DND-41 (cell line): ENCODE measurements at regions not wholly inside any gene's neighbourhood (a gene's known extent, or its start where the extent isn't known, plus 50 kb on each side); places are given as distances from the start of the nearest gene placed in this dataset.

Experiments used
- CTCF ChIP-seq: IDR thresholded peaks from 2 replicates; pipeline ENCODE4 v1.5.1; 2012; ENCODE audit warnings: borderline replicate concordance, low read length, moderate library complexity, mild to moderate bottlenecking; ENCODE audit not compliant: poor library complexity, severe bottlenecking; ENCODE audit errors: extremely low read depth
- EZH2 ChIP-seq: IDR thresholded peaks from 3 replicates; pipeline ENCODE4 v1.6.1; 2012; ENCODE audit warnings: borderline replicate concordance, low read depth, mild to moderate bottlenecking, moderate library complexity, low read length, inconsistent platforms; ENCODE audit not compliant: severe bottlenecking

DNA sequence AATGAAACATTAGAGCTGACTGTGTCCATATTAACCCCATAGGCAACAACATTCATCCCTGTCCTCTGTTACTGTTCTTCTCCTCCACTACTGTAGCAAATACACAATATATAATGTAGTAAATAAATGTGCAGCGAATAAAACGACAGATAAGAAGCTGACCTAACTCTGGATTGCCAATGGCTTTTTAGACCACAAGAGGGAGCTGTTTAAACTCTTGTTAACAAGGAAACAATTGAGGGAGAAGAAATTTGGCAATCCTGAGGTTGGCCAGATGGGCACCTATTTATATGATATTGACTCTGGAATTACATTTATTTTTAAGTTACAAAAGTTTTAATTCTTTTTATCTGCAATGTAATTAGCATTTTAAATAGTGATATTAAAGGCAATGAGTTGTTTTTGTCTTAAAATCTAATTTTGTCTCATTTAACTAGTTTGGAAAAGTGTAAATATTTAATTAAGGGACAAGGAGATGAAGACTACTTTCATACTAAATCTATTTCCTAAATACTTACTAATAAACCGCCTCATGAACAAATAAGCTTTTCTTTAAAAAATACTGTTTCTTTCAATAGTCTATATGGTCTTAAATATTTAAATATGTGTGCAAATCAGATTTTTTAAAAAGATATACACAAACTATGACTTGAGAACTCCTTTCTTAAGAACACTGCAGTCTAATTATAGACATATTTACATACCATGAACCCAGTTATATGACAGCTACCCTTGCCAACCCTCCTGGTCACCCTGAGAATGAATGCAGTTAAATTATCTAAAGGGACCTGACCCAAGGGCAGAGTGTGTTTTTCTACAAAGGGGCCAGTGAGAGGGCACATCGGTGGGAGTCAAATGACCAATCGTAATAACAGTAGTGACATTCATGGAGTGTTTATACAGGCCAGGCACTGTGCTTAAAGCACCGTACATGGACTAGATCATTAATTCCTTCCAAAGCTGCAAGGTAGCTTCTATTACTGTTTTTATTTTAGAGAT lies 52.9 kb upstream of the HPF1 start:
- peak; percentile 85 for TF ChIP-seq CTCF
- no peak for TF ChIP-seq EZH2
